ENCODE measurements at regions not wholly inside any gene's neighbourhood (a gene's known extent, or its start where the extent isn't known, plus 50 kb on each side); places are given as distances from the start of the nearest gene placed in this dataset.

GRCh38 chr3:174651951-174652350 lies 207.2 kb upstream of the NAALADL2 start:
- DNase-seq (ENCODE audit: low spot score), result no peak

- DNase-seq (ENCODE audit: low spot score), result no peak
Observed at GRCh38 chr3:174659511-174659910, 199.6 kb upstream of the NAALADL2 start.

- no peak for DNase-seq (ENCODE audit: low spot score)
Observed at GRCh38 chr3:174662653-174663052, 196.5 kb upstream of the NAALADL2 start.

GRCh38 chr3:174667386-174667785 lies 191.7 kb upstream of the NAALADL2 start:
- DNase-seq (ENCODE audit: low spot score), result no peak

DNA sequence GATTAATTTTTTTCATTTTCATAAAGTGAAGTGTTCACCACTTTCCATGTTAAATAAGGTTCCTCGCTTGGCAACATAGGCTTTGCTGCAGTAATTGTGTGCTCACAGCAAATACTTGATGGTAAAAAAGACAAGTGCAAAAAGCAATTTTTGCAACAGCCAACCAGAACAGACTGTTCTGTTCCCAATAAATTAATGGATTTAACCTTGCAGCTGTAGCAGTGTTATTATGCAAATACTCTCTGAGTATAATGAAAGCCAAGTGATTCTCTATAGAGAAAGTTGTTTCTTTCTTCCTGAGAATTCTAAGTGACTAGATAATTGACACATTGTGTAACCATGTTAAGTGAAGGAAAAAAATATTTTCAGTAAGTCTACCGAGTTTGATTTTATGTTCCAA lies 183.7 kb upstream of the NAALADL2 start:
- DNase-seq (ENCODE audit: low spot score), result no peak

DNA sequence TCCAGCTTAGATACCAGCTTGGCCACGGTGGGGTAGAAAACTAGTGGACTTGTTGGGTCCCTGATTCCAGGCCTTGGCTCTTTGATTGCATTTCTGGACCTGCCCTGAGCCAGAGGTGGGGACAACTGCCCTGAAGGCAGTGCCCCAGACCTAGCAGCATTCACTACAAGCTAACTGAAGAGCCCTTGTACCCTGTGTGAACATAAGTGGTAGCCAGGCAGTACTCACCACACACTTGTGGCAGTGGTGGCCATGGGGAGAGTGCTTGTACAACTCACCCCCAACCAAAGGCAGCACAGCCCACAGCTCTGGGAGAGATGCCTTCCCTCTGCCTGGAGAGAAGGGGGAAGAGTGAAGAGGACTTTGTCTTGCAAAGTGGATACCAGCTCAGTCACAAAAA lies 177.3 kb upstream of the NAALADL2 start:
- DNase-seq (ENCODE audit: low spot score), result no peak

DNA sequence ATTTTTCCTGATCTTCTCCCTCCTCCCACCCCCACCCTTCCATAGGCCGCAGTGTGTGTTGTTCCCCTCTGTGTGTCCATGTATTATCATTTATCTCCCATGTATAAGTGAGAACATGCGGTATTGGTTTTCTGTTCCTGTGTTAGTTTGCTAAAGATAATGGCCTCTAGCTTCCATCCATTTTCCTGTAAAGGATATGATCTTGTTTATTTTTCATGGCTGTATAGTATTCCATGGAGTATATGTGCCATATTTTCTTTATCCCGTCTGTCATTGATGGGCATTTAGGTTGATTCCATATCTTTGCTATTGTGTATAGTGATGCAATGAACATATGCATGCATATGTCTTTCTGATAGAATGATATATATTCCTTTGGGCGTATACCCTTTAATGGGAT lies 173.3 kb upstream of the NAALADL2 start:
- no peak for DNase-seq (ENCODE audit: low spot score)

- DNase-seq (ENCODE audit: low spot score), result no peak
Observed at GRCh38 chr3:174697310-174697709, 161.8 kb upstream of the NAALADL2 start.

DNA sequence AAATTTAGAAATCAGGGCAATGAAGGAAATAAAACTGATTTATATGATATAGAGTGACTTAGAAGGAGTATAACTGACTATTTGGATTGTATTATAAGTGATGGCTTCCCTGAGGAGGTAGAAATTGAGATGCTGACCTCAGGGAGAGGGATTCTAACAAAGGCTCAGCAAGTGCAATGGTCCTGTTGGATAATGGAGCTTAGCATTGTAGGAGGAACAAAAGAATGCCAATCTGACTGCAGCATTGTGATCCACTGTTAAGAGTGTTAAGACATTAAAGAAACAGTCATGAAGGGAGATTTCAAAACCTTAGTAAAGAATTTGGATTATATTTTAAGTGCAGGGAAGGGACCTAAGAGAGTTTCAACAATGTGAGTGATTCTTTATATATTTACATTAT lies 158.4 kb upstream of the NAALADL2 start:
- DNase-seq (ENCODE audit: low spot score), result no peak

DNA sequence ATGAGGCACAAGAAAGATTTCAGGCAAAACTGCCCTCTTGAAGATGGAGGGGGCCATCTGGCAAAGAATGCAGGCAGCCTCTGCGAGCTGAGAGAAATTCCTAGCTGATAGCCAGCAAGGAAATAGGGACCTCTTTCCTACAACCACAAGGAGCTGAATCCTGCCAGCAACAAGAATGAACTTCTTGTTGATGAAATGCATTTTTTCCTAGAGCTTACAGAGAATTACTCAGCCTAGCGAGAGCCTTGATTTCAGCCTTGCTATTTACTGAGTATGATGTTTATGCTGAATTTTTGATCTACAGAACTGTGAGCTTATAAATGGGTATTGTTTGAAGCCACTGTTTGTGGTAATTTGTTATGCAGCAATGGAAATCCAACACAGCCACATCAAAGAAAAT lies 148.5 kb upstream of the NAALADL2 start:
- DNase-seq (ENCODE audit: low spot score), result peak; percentile 6

DNA sequence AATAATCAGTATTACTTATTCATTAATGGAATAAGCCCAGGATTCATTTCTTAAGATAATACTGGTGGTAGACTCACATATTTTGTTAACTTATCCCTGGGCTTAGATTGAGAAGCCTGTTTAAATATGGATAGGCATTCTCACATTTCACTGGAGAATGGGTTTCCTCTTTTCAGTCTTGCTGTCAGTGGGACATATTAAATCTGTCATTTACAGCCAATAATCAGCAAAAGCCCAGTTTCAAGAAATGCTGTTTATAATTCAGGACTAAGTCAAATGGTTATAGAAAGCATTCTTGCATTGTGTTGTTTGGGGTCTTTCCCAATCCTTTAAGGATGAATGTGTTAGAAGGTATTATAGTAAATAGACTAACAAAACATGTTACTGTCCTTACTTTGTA lies 143.7 kb upstream of the NAALADL2 start:
- DNase-seq (ENCODE audit: low spot score), result no peak

- no peak for DNase-seq (ENCODE audit: low spot score)
Observed at GRCh38 chr3:174716956-174717505, 142.1 kb upstream of the NAALADL2 start.

DNA sequence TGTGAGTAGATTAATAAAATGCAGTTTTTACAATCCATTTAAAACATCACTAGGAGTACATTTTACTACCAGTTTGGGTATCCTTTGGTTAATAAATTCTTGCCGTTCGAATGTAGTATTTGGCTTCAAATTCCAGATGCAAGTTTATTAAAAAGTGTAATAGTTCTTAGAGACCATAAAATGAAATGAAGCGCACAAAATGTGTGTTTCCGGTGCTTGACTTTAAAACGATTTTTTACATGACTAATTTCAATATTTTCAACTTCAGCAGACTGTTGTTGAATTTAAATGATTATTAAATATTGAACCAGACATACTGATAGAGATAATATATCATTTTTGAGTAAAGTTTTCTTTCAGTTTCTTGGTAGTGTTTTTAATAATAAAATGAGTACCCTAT lies 138.4 kb upstream of the NAALADL2 start:
- DNase-seq (ENCODE audit: low spot score), result no peak

DNA sequence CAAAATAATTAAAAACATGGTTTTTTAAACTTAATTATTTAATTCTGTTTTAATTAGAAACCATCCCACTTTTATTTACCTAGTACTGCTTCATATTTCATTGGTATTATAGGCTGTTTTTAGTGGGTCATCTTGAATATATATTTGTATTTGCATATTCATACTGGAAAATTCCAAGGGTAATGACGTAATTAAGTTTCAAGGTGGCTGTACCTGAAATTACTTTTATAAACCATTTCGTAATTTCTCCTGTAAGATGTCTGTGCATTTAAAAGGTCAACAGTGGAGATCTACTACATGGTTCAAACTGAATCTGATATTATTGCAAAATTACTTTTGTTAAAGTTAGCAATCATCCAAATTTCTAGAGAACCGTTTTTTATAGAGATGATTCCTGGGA lies 133.8 kb upstream of the NAALADL2 start:
- no peak for DNase-seq (ENCODE audit: low spot score)

DNA sequence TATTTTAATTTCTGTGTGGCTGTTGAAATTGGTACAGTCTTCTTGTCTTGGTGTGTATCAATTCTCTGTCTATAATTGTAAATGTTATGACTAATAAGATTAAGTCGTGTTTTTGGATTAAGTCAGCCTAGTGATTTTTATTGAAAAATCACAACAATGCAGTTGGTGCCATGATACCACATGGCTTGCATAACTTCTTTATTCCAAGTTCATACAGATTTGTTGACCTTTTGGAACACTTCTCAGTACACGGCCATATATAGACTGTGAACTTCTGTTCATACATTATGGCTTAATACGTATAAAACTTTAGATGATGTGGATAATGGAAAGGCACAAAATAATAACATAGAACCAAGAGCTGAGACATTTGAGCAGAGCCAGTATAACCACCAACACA lies 121.2 kb upstream of the NAALADL2 start:
- no peak for DNase-seq (ENCODE audit: low spot score)

GRCh38 chr3:174749143-174749542 lies 110.0 kb upstream of the NAALADL2 start:
- no peak for DNase-seq (ENCODE audit: low spot score)

DNA sequence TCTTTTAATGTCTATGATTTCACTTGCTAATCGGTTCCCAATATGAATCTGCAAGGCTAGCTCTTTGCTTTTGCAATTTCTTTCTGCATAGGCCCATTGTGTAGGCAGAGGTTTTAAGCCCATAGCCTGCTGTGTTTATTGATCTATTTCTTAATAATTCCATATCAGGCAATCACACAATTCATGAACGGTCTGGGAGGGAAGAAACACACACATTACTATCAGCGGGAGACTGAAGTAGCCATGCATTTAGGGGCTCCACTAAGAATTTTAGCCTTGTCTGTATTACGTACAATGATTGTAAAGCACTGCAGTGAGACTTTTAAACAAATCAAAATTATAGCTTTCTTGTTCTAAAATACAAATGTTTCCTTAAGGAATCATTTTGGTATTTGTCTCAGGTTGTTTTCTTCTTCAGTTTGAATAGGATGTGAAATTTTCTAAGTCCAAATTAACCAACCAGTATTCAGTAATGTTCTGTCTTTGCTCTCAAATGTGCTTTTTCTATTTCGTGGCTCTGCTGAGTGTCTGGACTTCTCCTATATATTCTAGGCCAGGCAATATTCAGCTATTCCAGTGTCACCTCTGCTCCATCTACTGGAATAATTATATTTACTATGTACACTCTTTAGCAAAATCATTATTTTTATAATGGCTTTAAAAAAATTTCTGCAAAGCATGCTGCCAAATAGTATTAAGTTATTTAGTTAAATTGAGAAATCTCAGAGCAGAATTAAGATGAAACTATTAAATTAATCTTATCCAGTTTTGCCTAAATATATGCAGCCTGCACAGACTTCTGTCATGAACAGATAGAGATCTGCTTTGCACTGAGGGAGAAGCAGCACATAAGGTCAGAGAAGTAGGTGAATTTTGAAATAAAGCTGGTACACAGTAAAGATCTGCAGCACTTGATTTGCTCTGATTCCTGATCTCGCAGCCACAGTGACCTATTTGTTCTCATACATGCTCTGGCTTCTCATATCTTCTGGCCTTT lies 103.0 kb upstream of the NAALADL2 start:
- DNase-seq (ENCODE audit: low spot score), result no peak

- DNase-seq (ENCODE audit: low spot score), result no peak
Observed at GRCh38 chr3:174758943-174759342, 100.2 kb upstream of the NAALADL2 start.

DNA sequence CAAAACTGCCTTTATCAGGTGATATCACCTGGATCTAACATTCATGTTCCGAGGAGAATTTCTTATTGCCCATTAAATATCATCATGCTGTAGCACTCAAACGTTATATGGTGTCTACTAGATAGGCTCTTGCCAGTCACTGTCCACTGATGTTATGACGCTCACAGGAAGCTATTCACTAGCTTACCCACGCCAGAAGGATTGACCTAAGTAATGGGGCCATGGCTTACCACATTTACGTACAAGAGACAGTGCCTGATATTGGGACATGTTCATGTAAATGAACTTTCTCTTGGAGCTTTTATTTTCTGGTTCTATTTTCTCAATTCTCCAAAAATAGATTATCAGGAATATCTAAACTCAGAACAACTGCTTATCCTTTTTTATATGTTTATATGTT lies 91.7 kb upstream of the NAALADL2 start:
- no peak for DNase-seq (ENCODE audit: low spot score)

- no peak for DNase-seq (ENCODE audit: low spot score)
Observed at GRCh38 chr3:174767853-174768382, 91.2 kb upstream of the NAALADL2 start.

GRCh38 chr3:174769171-174769570 lies 90.0 kb upstream of the NAALADL2 start:
- DNase-seq (ENCODE audit: low spot score), result no peak

- DNase-seq (ENCODE audit: low spot score), result no peak
Observed at GRCh38 chr3:174775603-174776002, 83.5 kb upstream of the NAALADL2 start.

DNA sequence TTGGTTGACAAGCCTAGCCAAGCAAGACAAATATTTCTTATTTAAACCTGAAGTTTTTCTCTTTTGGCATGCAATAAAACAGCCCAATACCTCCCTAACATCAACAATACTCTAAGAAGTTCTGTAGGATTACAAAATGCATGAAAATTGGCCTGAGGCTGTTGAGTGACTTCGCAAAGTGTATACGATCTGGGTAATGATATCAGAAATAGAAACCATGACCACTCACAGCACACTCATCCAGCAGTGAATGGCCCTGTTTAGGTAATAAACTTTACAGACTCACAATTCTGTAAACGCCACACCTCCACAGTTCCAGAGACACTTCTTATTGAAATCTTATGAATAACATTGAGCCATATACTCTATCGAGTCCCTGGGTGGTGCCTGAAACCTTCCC lies 83.0 kb upstream of the NAALADL2 start:
- DNase-seq (ENCODE audit: low spot score), result no peak
